NT2/D1 (cell line): ENCODE measurements at regions not wholly inside any gene's neighbourhood (a gene's known extent, or its start where the extent isn't known, plus 50 kb on each side); places are given as distances from the start of the nearest gene placed in this dataset.

Experiments
- DNase-seq: peaks from one replicate; pipeline ENCODE4 v3.0.0-alpha.2; 2011; ENCODE audit warnings: low read depth, low spot score
- H3K27me3 ChIP-seq: 2 replicates; pipeline ENCODE4 v1.6.0; 2011; ENCODE audit warnings: mild to moderate bottlenecking; ENCODE audit not compliant: insufficient read length, insufficient read depth
- H3K36me3 ChIP-seq: 2 replicates; pipeline ENCODE4 v1.6.1; 2011; ENCODE audit warnings: mild to moderate bottlenecking, low read length, mixed read lengths; ENCODE audit not compliant: insufficient read depth, insufficient read length
- H3K4me1 ChIP-seq: 2 replicates; pipeline ENCODE4 v1.5.1; 2011; ENCODE audit not compliant: insufficient read depth, insufficient read length
- H3K4me3 ChIP-seq: 2 replicates; pipeline ENCODE4 v1.5.1; 2011; ENCODE audit warnings: low read depth; ENCODE audit not compliant: insufficient read length
- H3K9ac ChIP-seq: 2 replicates; pipeline ENCODE4 v1.6.0; 2011; ENCODE audit warnings: low read depth; ENCODE audit not compliant: insufficient read length
- H3K9me3 ChIP-seq: 2 replicates; pipeline ENCODE4 v1.5.1; 2011; ENCODE audit warnings: mild to moderate bottlenecking, low read length; ENCODE audit not compliant: insufficient read depth
- SUZ12 ChIP-seq: IDR thresholded peaks from 2 replicates; pipeline ENCODE4 v1.6.1; 2011; ENCODE audit not compliant: insufficient read length, insufficient read depth; ENCODE audit errors: extremely low read depth
- YY1 ChIP-seq: IDR thresholded peaks from 2 replicates; pipeline ENCODE4 v1.6.1; 2011; ENCODE audit not compliant: insufficient read length, insufficient read depth
- ZNF274 ChIP-seq: IDR thresholded peaks from 2 replicates; pipeline ENCODE4 v1.6.1; 2011; ENCODE audit warnings: mild to moderate bottlenecking, low read depth, low read length

DNA sequence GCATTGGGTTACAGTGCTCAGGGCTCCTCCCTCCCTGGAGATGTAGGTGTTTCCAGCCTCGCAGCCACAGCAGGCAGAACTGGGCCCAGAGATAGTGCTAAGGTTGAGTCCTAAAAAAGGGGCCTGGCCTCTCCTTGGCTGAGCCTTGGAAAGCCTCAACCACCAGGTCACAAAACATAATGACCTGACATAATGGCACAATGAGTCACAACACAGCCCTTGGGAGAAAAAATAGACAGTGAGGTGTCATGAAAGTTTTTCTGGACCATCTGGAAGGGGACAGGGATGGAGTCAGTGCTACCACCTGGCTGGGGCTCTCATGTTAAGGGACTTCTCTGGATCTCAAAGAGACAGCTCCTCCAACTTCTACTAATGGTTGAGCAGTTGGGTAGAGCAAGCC lies 92.4 kb upstream of the LCLAT1 start:
- Histone ChIP-seq H3K9me3 (no peaks in the 10 kb centered on the region), H3K9ac (no peak overlapping the region), H3K27me3 (no peaks in the 10 kb centered on the region), H3K36me3 (no peaks in the 10 kb centered on the region), H3K4me3 (no peak overlapping the region), H3K4me1 (no peaks in the 10 kb centered on the region)
- TF ChIP-seq SUZ12 (no peak), YY1 (no peak), ZNF274 (no peak)
- DNase-seq, result no peak

DNA sequence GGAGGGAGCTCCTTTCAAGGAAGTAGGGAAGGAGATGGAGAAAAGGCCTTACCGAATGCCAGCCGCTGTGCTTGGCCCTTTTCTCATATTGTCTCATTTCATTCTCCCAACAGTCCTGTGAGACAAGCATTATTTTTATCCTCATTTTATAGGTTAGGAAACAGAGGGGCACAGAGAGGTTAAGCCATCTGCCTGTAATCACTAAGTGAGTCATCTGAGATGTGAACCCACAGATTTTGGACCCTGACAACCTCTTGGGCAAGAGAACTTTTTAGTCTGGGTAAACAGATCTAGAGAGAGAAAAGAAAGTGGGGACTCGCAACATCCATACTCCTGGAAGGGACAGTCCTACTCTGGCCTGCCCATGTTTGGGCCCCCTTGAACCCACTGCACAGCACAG lies 91.7 kb upstream of the LCLAT1 start:
- Histone ChIP-seq H3K27me3 (no peaks in the 10 kb centered on the region), H3K4me3 (no peak overlapping the region), H3K36me3 (no peaks in the 10 kb centered on the region), H3K4me1 (no peaks in the 10 kb centered on the region), H3K9ac (no peak overlapping the region), H3K9me3 (no peaks in the 10 kb centered on the region)
- TF ChIP-seq YY1 (no peak), ZNF274 (no peak), SUZ12 (no peak)
- DNase-seq, result no peak

DNA sequence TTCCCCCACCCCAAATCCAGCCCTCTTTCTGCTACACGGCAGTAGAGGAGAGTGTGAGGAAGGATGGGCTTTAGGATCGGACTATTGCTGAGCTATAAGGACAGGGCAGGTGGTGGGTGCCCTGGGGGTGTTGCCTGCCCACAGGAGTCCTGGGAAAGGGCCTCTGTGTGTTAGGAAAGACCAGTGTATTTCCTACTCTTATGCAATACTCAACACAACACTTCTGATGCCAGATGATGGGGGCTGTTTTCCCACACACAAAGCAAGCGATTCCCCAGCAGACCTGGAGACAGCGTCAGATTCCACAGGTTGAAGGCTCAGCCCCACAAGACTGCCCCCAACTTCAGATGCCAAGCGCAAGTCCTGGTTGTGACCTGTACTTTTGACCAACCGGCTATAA lies 91.0 kb upstream of the LCLAT1 start:
- Histone ChIP-seq H3K4me3 (no peak overlapping the region), H3K27me3 (no peaks in the 10 kb centered on the region), H3K9ac (no peak overlapping the region), H3K36me3 (no peaks in the 10 kb centered on the region), H3K4me1 (no peaks in the 10 kb centered on the region), H3K9me3 (no peaks in the 10 kb centered on the region)
- TF ChIP-seq YY1 (no peak), SUZ12 (no peak), ZNF274 (no peak)
- DNase-seq, result no peak

DNA sequence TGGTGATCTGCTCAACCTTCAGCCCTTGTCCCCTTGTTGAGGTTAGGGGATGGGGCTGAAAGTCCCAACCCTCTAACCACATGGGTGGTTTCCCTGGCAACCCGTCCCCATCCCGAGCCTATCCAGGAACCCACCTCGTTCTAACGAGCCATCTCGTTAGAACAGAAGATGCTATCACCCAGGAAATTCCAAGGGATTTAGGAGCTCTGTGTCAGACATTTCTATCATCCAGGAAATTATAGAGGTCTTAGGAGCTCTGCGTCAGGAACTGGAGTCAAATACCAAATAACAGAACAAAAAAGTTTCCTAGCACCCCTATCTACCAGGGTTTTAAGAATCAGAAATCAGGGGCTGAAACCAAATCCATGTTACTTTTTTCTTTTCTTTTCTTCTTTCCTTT lies 90.3 kb upstream of the LCLAT1 start:
- TF ChIP-seq YY1, result no peak
- no peak for TF ChIP-seq ZNF274
- TF ChIP-seq SUZ12, result no peak
- Histone ChIP-seq H3K36me3 (no peaks in the 10 kb centered on the region), H3K4me1 (peaks cover 1% of the 10 kb centered on the region), H3K9me3 (no peaks in the 10 kb centered on the region), H3K9ac (no peak overlapping the region), H3K27me3 (no peaks in the 10 kb centered on the region), H3K4me3 (no peak overlapping the region)
- DNase-seq, result no peak

DNA sequence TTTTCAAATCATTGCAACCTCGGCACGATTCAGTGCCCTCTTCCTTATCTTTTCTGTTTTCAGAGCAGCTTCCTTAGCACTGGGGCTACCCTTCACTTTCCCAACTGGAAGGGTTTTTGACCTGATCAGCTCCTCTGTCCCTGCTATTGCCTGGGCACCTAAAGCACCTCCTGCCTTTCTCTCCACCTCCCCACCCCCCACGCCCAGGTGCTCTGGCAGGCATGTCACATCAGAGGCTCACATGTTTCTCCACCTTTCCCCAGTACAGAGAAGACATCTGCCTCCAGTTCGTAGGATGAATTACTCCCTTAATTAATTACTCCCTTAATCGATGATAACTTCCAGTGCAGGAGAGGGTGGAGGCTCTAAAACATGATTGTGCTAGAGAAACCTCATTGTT lies 88.7 kb upstream of the LCLAT1 start:
- Histone ChIP-seq H3K4me1 (peaks cover 5% of the 10 kb centered on the region), H3K9me3 (no peaks in the 10 kb centered on the region), H3K36me3 (no peaks in the 10 kb centered on the region), H3K4me3 (no peak overlapping the region), H3K27me3 (no peaks in the 10 kb centered on the region), H3K9ac (no peak overlapping the region)
- no peak for DNase-seq
- TF ChIP-seq SUZ12 (no peak), ZNF274 (no peak), YY1 (no peak)

DNA sequence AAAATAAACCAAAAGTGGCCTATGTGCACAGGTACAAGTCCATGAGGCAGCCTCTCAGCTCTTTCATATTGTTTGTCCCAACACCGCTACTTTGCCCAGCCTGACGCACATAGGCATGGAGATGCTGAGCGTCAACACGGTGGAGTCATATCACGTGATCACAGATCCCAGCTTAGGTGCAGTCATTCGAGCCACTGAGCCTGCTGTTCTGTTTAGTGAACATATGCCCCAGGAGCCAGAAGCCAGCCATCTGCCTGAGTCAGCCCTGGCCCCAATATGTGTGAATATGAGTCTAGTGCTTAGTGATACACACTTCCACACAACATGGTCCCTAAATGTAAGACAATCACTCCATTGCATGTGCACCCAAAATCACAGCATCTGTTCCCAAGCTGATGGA lies 88.2 kb upstream of the LCLAT1 start:
- Histone ChIP-seq H3K27me3 (no peaks in the 10 kb centered on the region), H3K9ac (no peak overlapping the region), H3K4me1 (peaks cover 5% of the 10 kb centered on the region), H3K36me3 (no peaks in the 10 kb centered on the region), H3K9me3 (no peaks in the 10 kb centered on the region), H3K4me3 (no peak overlapping the region)
- DNase-seq, result no peak
- TF ChIP-seq ZNF274, result no peak
- no peak for TF ChIP-seq YY1
- no peak for TF ChIP-seq SUZ12

DNA sequence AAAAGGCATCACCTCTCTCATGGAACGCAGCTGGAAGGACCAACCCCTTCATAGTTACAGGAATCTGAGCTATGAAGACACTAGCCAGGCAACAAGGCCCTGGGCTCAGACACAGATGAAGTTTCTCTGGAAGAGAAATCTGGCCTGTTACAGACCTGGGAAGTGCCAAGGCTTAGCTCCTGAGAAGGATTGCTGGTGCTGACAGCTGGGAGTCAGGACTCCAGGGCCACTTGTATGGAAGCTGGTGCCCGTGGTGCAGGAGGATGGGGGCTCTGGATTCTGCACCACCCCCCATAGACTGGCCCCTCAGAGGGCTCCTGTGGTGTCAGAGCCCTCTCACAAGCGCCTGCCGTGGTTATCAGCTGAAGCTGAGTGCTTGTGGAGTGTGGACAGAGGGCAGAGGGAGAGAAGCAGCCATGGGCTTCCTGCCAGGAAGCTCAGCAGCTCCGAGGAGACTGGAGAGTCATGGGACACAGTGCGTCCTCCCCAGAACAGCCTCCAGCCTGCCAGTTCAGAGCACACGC lies 87.3 kb upstream of the LCLAT1 start:
- Histone ChIP-seq H3K9me3 (no peaks in the 10 kb centered on the region), H3K9ac (no peak overlapping the region), H3K4me3 (no peak overlapping the region), H3K36me3 (no peaks in the 10 kb centered on the region), H3K27me3 (no peaks in the 10 kb centered on the region), H3K4me1 (peaks cover 5% of the 10 kb centered on the region)
- DNase-seq, result no peak
- no peak for TF ChIP-seq ZNF274
- no peak for TF ChIP-seq YY1

DNA sequence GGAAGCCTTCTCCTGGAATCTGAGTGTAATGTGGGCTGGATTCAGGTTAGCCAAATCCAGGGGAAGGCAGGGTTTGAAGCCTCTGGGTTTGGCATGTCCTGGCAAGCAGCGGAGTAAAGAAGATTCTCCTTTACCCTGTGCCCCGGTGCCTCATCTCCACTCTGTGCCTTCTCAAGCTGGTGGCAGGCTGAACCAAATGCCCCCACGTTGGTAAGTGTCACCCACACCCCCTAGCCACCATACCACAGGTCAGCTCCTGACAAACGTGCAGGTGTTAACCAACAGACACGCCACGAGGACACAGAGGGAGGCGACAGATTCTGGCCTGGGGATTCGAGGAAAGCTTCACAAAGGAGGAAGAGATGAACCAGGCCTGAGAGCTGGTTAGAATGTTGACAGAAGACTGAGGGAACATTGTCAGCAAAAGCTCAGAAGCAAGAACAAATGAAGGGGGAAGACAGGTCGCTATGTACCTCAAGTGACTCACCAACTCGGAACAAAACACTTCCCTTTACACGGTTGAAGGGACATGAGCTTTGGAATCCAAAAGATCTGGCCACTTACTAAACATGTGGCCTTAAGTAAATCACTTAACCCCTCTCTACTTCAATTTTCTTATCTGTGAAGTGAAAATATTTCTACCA lies 85.2 kb upstream of the LCLAT1 start:
- Histone ChIP-seq H3K9me3 (no peaks in the 10 kb centered on the region), H3K27me3 (no peaks in the 10 kb centered on the region)
- TF ChIP-seq SUZ12, result no peak
- no peak for TF ChIP-seq YY1
- TF ChIP-seq ZNF274, result no peak

More for the DNA sequence above, 85.2 kb upstream of the LCLAT1 start:
- Histone ChIP-seq H3K9ac (no peak overlapping the region), H3K4me3 (no peak overlapping the region), H3K4me1 (peaks cover 5% of the 10 kb centered on the region), H3K36me3 (no peaks in the 10 kb centered on the region)
- no peak for DNase-seq
